H1 (cell line): ENCODE measurements at regions not wholly inside any gene's neighbourhood (a gene's known extent, or its start where the extent isn't known, plus 50 kb on each side); places are given as distances from the start of the nearest gene placed in this dataset.

Experiments used
- CHD1 ChIP-seq: IDR thresholded peaks from 2 replicates; pipeline ENCODE4 v1.6.1; 2012; ENCODE audit warnings: low read depth, low read length, improper control_type of control experiment
- CHD7 ChIP-seq: fragments of 300-600 bp; sonication (generic); IDR thresholded peaks from 2 replicates; pipeline ENCODE4 v1.7.1; 2012; ENCODE audit warnings: low read length, moderate library complexity, mild to moderate bottlenecking, inconsistent platforms; ENCODE audit not compliant: insufficient replicate concordance
- CTBP2 ChIP-seq: IDR thresholded peaks from 2 replicates; pipeline ENCODE4 v1.7.0; 2011; ENCODE audit warnings: borderline replicate concordance, mild to moderate bottlenecking, moderate library complexity, mixed read lengths, low read length; ENCODE audit not compliant: insufficient read depth, insufficient read length
- JUN ChIP-seq: IDR thresholded peaks from 2 replicates; pipeline ENCODE4 v1.6.1; 2011; ENCODE audit warnings: low read depth, mild to moderate bottlenecking, improper control_type of control experiment, low read length
- RFX5 ChIP-seq: IDR thresholded peaks from 2 replicates; pipeline ENCODE4 v1.6.1; 2011; ENCODE audit warnings: low read depth, low read length, improper control_type of control experiment, borderline replicate concordance
- SAP30 ChIP-seq: fragments of 300-600 bp; sonication (generic); IDR thresholded peaks from 2 replicates; pipeline ENCODE4 v1.7.1; 2012; ENCODE audit warnings: low read length, moderate library complexity, mild to moderate bottlenecking, inconsistent platforms; ENCODE audit not compliant: insufficient read depth, insufficient replicate concordance

- TF ChIP-seq CHD7 (no peak), RFX5 (no peak), SAP30 (no peak), CTBP2 (no peak), JUN (no peak), CHD1 (no peak)
Observed at GRCh38 chr1:118487932-118488331, 302.9 kb upstream of the SPAG17 start (continued).
